Mucosa of gallbladder (tissue), 1 donor: ENCODE measurements at regions not wholly inside any gene's neighbourhood (a gene's known extent, or its start where the extent isn't known, plus 50 kb on each side); places are given as distances from the start of the nearest gene placed in this dataset.
"Not testable (repeated sequence)": the region's sequence is repeated elsewhere in the genome, so short reads cannot be mapped to it uniquely, and the experiment has no call there.

Experiments used
- DNase-seq: peaks from one replicate; pipeline ENCODE4 v3.0.0-alpha.2; 2020; ENCODE audit warnings: low spot score
- donor health status: DM: no; HTN: no; CAD: no.

- DNase-seq = no peak
These were observed 780.0 kb downstream of the SORCS1 start for GRCh38 chr10:106384496-106384895.

GRCh38 chr10:106380706-106381105, 783.8 kb downstream of the SORCS1 start:
- no peak for DNase-seq

GRCh38 chr10:106378251-106378650, 786.3 kb downstream of the SORCS1 start:
- DNase-seq = no peak

- DNase-seq = no peak
These were observed 793.8 kb downstream of the SORCS1 start for GRCh38 chr10:106370751-106371150.

- no peak for DNase-seq
These were observed 803.6 kb downstream of the SORCS1 start for GRCh38 chr10:106360870-106361269.

- DNase-seq = no peak
These were observed 809.1 kb downstream of the SORCS1 start for GRCh38 chr10:106355450-106355849.

GRCh38 chr10:106348933-106349332, 815.6 kb downstream of the SORCS1 start:
- DNase-seq = no peak

GRCh38 chr10:106347547-106347946, 817.0 kb downstream of the SORCS1 start:
- DNase-seq = no peak

- DNase-seq = not testable (repeated sequence)
These were observed 821.0 kb downstream of the SORCS1 start for GRCh38 chr10:106343539-106343938.

- DNase-seq = no peak
These were observed 823.1 kb downstream of the SORCS1 start for GRCh38 chr10:106341356-106341755.

- DNase-seq = no peak
These were observed 826.0 kb downstream of the SORCS1 start for GRCh38 chr10:106338486-106338885.

- no peak for DNase-seq
These were observed 827.6 kb downstream of the SORCS1 start for GRCh38 chr10:106336874-106337273.

GRCh38 chr10:106327747-106328146, 836.8 kb downstream of the SORCS1 start:
- DNase-seq = no peak

GRCh38 chr10:106320876-106321275, 843.6 kb downstream of the SORCS1 start:
- DNase-seq = no peak

- DNase-seq = no peak
These were observed 844.4 kb downstream of the SORCS1 start for GRCh38 chr10:106320078-106320477.

- no peak for DNase-seq
These were observed 847.0 kb downstream of the SORCS1 start for GRCh38 chr10:106317554-106317953.

GRCh38 chr10:106313041-106313440, 851.5 kb downstream of the SORCS1 start:
- no peak for DNase-seq

GRCh38 chr10:106312087-106312486, 852.4 kb downstream of the SORCS1 start:
- DNase-seq = no peak

GRCh38 chr10:106311590-106311989, 852.9 kb downstream of the SORCS1 start:
- no peak for DNase-seq

GRCh38 chr10:106310596-106310995, 853.9 kb downstream of the SORCS1 start:
- DNase-seq = no peak

- no peak for DNase-seq
These were observed 855.1 kb downstream of the SORCS1 start for GRCh38 chr10:106309376-106309775.

GRCh38 chr10:106308284-106308683, 856.2 kb downstream of the SORCS1 start:
- no peak for DNase-seq

- no peak for DNase-seq
These were observed 860.5 kb downstream of the SORCS1 start for GRCh38 chr10:106304056-106304455.

- DNase-seq = no peak
These were observed 861.5 kb downstream of the SORCS1 start for GRCh38 chr10:106302961-106303360.

- DNase-seq = no peak
These were observed 863.4 kb downstream of the SORCS1 start for GRCh38 chr10:106301146-106301545.
